M059J (cell line): ENCODE measurements at regions not wholly inside any gene's neighbourhood (a gene's known extent, or its start where the extent isn't known, plus 50 kb on each side); places are given as distances from the start of the nearest gene placed in this dataset.
"Not testable (repeated sequence)": the region's sequence is repeated elsewhere in the genome, so short reads cannot be mapped to it uniquely, and the experiment has no call there.

Experiments
- DNase-seq: peaks from one replicate; pipeline ENCODE4 v3.0.0-alpha.2; 2012; ENCODE audit warnings: low read depth

- DNase-seq, result no peak
Measured at GRCh38 chr18:51522338-51522737, 324.9 kb upstream of the MEX3C start.

- no peak for DNase-seq
Measured at GRCh38 chr18:51522821-51523220, 325.3 kb upstream of the MEX3C start.

- DNase-seq, result no peak
Measured at GRCh38 chr18:51523671-51524070, 326.2 kb upstream of the MEX3C start.

DNA sequence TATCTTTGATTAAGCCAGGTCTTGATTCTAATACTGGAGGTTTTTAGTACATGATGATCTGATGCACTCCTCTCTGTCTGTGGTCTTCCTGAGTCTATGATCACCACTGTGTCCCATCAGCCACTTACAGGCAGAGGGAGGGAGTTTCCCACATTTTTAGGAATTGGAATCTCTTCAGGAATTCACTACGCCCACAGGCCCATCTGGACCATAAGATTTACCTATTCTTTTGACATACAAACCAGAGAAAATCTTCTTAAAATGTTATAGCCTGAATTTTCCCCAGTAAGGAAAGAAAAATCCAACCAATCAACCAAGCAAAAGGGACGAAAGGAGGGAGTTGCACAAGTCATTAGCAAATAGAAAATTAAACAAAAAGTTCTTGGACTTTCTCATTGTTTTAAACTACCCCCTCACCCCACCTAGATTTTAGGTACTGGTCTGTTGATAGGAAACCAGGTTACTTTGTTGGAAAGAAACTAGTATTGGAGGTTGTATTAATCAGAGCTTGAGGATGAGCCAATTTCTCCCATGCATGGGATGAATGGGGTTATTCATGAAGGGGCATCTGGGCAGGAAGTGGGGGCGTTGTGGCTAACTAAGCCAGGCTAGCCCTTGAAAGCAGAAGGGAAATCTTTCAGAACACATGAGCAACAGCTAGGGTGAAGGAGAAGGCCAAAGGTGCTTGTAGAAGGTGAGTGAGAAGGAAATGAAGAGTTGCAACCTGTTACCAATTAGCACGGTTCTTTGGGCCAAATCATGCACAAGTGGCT is 328.2 kb upstream of the MEX3C start:
- no peak for DNase-seq

DNA sequence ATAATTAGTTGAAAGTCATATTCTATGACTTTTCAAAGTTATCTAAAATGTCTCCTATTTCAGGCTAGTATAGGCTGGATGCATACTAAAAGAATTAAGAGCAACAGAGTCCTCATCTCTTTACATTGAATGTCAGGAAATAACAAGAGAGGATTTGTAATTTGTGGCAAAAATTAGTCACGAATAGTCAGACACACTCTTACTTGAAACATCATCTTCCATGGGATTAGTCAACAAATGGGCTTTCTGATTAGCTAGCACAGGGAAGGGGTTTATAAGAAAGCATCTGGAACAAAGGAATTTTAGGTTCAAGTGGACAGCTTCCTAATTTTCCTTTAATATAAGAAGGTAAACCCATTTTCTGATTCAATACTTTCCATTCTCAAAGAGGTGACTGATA is 330.3 kb upstream of the MEX3C start:
- DNase-seq, result no peak

- no peak for DNase-seq
Measured at GRCh38 chr18:51531501-51531900, 334.0 kb upstream of the MEX3C start.

GRCh38 chr18:51537487-51537886 is 340.0 kb upstream of the MEX3C start:
- DNase-seq, result peak; percentile 1

GRCh38 chr18:51540562-51540961 is 343.1 kb upstream of the MEX3C start:
- no peak for DNase-seq

GRCh38 chr18:51541230-51541629 is 343.7 kb upstream of the MEX3C start:
- no peak for DNase-seq

DNA sequence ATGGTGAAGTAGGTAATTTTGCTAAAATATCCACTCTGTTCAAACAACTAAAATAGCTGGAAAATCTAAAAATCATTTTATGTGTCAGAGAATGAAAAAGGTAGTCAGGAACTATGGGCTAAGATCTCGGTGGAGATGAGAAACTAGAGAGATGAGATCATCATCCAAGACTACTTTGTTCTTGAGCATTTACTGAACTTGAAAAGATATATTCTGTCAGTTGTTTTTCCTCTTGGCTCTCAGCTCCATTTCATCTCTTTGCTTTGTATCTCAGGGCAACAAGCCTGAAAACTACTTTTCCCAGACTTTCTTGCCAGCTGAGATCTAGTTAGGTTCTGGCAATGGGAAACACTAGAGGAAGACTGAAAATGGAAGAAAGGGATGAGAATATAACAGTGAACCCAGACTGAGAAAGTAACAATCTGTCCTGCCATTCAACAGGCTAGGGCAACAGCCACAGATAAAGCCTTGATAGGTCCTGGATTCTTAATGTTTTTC is 346.2 kb upstream of the MEX3C start:
- no peak for DNase-seq

DNA sequence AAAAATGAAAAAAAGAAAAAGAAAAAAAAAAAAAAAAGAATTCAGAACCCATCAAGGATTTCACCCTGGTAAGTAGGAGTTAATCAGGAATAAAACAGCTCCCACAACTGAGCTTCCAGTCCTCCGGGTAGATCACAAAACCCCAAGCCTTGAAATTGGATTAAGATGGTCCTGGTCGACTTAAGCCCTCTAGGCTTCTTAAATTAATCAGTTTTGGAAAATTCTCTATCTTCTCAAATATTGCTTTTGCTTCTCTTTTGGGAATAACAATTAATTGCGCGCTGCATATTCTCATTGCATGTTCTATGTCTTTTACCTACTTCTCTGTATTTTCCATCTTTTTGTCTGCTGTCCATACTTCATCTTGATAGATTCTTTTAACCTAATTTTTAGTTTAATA is 348.0 kb upstream of the MEX3C start:
- DNase-seq, result no peak

DNA sequence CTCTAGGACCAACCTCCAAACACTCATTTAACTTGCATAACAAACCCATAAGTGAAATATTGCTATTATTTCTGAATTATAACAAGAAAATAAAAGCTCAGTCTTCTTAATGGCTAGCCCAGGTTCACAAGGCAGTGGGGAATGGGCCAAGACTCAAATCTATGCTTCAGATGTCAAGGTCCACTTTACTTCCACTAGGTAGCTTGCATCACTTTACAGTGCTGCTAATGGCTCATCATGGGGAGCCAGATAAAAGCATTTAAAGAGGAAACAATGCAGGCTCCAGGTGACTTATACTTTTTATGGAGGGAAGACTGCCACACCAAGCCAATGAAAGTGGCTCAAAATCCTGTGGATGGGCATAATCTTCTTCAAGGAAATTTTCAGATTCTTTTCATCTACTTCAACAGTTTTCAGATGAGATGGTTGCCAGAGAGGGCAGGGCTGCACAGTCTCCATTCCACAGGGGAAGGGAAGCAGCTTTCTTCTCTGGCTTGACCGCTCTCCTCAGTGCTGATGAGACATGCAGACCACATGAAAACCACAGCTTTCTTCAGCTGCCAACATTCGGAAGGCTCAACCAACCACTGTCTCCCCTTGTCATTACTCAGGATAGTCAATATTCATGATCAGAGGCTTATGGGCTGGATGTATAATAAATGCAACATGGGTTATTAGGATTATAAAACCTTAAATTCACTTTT is 361.9 kb upstream of the MEX3C start:
- no peak for DNase-seq

DNA sequence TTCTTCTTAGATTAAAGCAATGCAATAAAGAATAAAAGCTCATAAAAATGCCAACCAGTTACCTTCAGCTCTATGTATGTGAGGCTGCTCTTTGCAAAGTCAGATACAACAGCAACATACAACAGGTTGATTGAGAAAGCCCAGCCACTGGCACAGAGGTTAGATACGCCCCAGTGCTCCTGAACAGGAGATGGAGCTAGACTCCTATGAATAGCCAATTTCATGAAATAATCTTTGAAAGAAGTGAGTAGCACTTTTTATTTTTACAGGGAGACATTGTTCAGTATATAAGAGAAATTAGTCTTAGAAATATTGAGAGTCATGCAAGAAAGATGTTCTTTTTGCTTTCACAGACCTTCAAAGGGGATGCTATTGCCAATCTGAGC is 362.4 kb upstream of the MEX3C start:
- DNase-seq, result no peak

- no peak for DNase-seq
Measured at GRCh38 chr18:51561821-51562220, 364.3 kb upstream of the MEX3C start.

DNA sequence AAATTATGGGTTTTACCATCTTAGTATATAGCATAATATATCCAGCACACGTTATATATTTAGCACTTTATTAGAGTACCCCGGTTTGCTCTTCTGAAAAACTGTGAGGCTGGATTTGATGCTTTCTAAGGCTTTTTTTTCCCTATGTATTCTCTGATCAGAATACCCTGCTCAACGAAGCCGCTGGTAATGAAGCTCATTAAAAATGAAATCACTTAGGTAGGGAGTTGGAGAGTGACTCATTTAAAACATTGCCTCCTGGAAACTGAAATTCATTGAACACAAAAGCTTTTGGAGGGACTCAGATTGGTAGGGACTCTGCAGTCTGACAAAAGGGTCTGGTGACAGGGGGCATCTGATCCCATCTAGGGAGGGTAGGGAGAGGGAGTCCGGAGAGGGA is 365.4 kb upstream of the MEX3C start:
- no peak for DNase-seq

DNA sequence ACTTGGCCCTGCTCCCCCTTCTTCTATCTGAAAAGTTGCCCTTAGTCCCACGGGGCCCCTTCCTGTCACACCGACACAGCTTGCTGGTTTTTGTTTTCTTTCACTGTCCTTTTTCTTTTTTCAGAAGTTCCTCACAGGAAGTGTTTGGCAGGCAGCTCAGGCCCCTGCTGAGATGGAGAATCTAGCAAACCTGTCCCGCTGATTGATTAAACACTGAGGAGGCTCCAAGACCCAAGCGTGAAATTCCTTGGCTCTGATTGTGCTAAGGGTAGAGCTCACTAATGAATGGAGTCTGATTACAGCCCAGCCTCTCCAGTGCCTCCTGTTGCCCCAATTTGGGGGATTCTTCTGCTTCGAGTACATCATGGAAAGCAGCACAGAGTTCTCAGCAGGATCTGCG is 365.9 kb upstream of the MEX3C start:
- no peak for DNase-seq

DNA sequence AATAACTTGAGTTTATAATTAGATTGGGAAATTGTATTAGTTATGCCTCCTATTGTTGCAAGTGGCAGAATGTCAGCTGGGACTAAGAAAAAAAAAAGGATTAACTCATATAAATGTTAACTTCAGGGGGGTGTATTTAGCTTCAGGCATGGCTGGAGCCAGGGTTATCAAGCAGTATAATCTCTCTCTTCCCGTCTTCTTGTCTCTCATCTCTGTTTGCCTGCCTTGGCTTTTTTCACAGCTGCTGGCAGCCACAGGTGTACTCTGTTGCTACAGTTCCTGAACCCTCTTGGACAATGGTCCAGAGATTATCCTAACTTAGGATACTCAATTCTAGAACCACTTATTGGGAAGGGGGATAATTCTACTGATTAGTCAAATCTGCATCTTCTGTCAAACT is 370.7 kb upstream of the MEX3C start:
- no peak for DNase-seq

GRCh38 chr18:51569153-51569552 is 371.7 kb upstream of the MEX3C start:
- no peak for DNase-seq

DNA sequence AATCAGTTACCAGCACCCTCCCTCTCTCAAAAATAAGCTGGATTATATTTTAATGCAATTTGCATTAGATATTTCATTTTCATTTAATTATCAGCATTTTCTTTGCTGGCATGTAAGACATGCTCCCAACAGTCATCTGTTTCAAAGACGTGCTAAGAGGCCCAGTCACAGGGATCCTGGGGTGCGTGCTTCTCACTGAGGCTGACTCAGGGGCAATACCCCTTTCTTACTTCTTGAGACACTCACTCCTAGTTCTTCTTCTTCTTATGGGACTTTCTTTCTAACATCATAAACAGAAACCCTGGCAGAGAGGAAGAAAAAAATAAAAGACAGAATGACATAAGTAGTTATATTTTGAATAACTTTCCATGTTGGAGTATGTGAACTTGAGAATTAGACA is 372.1 kb upstream of the MEX3C start:
- no peak for DNase-seq

DNA sequence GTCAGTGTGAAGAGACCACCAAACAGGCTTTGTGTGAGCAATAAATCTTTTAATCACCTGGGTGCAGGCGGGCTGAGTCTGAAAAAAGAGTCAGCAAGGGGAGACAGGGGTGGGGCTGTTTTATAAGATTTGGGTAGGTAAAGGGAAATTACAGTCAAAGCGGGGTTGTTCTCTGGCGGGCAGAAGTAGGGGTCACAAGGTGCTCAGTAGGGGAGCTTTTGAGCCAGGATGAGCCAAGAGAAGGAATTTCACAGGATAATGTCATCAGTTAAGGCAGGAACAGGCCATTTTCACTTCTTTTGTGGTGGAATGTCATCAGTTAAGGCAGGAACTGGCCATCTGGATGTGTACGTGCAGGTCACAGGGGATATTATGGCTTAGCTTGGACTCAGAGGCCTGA is 372.6 kb upstream of the MEX3C start:
- DNase-seq, result not testable (repeated sequence)

DNA sequence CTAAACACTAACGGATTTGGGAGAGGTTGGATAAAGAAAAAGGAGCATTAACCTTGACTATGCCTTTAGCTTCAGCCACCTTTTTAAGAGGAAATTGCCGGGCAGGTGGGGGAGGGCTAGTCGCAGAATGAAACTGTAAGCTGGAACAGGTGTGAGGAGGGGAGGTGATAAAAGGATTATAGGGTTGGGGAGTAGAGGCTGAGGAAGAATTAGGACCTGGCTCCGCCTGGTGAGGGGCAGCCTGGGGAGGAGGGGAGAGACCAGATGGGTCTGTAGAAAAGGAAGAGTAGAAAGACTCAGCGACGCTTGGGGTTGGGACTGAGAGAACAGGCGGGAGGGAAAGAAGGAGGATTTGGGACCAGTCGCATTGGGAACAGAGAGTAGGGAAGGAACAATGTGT is 376.4 kb upstream of the MEX3C start:
- not testable (repeated sequence) for DNase-seq

GRCh38 chr18:51575171-51575570 is 377.7 kb upstream of the MEX3C start:
- no peak for DNase-seq

- DNase-seq, result no peak
Measured at GRCh38 chr18:51578406-51578980, 381.0 kb upstream of the MEX3C start.
